HG03280 (cell line): ENCODE measurements at regions not wholly inside any gene's neighbourhood (a gene's known extent, or its start where the extent isn't known, plus 50 kb on each side); places are given as distances from the start of the nearest gene placed in this dataset.
"Not testable (repeated sequence)": the region's sequence is repeated elsewhere in the genome, so short reads cannot be mapped to it uniquely, and the experiment has no call there.

ENCODE experiments used
- ATAC-seq: cut with Tn5 transposase; IDR thresholded peaks from one replicate; pipeline ENCODE4 v1.9.1; 2021; ENCODE audit warnings: mild to moderate bottlenecking, moderate library complexity; ENCODE audit not compliant: unreplicated experiment

DNA sequence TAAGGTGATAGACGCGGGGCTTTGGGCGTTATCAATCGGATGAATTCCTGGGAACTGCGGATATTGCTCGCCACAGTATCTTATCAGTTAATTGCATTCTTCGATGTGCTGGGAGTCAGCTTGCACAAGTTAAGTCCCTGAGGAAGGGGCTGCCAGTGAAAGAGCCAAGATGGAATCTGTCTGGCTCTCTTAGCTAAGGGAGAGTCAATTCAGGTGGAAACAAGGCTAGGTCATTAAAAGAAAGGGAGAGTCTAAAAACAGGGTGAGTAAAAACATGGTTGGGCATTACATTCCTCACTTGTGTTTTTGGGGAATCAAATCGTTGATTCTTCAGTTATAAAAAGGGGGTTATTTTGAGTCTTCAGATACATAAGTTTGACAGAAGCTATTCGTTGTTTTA is 196.2 kb downstream of the OTOP1 start:
- ATAC-seq: not testable (repeated sequence)

GRCh38 chr4:4031446-4032135 is 195.1 kb downstream of the OTOP1 start:
- ATAC-seq: not testable (repeated sequence)

- ATAC-seq: not testable (repeated sequence)
Observed at GRCh38 chr4:4032364-4032763, 194.4 kb downstream of the OTOP1 start.

DNA sequence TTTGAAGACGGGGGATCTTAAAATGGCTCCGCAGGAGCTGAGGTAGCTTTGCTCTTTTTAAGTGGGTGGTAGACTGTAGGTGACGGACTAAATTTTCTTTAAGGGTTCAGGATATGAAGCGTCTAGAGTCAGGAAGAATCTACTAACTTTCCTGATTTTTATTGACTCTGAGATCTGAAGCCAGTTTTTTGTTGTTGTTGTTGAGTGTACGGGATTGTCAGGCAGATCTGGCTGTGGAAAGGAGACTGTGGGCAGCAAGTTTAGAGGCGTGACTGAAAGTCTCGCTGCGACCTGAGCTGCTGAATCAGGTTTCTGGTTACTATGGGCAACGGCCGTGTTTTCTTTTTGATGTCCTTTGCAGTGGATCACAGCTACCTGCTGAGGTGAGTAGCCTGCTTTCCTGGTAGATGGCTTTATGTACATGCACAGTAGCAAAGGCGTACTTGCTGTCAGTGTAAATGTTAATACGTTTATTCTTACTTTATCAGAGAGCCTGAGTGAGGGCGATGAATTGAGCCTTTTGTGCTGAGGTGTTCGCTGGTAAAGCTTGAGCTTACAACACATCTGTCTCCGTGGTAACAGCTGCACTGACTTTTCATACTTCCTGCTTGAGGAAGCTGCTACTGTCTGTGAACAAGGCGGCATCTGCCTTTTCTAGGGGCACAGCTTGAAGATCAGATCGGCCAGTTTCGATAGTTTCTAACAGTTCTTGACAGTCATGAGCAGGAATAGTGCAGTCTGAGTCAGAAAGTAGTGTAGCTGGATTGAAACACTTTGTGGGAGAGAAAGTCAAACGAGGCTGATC is 193.7 kb downstream of the OTOP1 start:
- not testable (repeated sequence) for ATAC-seq

DNA sequence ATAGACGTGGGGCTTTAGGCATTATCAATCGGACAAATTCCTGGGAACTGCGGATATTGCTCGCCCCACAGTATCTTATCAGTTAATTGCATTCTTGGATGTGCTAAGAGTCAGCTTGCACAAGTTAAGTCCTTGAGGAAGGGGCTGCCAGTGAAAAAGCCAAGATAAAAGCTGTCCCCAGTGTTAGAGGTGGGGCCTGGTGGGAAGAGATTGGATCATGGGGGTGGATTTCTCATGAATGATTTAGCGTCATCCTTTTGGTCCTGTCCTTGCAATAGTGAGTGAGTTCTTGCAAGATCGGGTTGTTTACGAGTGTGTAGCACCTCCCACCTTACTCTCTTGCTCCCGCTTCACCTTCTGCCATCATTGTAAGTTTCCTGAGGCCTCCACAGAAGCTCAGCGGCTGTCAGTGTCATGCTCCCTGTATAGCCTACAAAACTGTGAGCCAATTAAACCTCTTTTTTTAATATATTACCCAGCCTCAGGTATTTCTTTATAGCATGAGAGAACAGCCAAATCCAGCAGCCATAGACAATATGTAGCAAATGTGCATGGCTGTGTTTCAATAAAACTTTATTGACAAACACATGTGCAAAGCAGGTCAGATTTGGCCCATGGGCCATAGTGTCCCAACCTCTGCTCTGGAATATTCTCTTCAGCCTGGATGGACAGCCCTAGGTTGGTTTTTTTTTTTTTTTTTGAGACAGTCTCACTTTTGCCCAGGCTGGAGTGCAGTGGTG is 189.2 kb downstream of the OTOP1 start:
- ATAC-seq: not testable (repeated sequence)

- ATAC-seq: not testable (repeated sequence)
Observed at GRCh38 chr4:4045823-4046222, 180.9 kb downstream of the OTOP1 start.

- ATAC-seq: not testable (repeated sequence)
Observed at GRCh38 chr4:4046686-4047085, 180.0 kb downstream of the OTOP1 start.

DNA sequence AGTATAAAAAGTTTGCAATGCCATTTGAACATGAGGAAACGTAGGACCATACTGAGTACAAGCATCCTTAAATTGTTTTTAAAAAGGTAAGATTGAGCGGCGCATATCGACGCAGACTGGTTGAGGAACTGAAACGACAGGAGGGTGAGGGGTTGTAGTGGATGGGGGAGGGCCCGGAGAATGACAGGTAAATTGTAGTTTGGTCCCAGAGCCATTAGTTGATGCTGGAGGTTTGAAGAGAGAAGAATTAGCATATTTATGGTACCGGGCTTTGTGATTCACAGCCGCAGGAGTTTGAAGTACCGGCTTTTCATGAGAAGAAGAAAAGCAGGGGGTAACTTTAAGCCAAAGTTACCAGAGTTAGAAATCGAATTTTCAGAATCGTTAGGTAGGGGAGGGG is 179.5 kb downstream of the OTOP1 start:
- not testable (repeated sequence) for ATAC-seq

GRCh38 chr4:4048227-4048626 is 178.5 kb downstream of the OTOP1 start:
- not testable (repeated sequence) for ATAC-seq

DNA sequence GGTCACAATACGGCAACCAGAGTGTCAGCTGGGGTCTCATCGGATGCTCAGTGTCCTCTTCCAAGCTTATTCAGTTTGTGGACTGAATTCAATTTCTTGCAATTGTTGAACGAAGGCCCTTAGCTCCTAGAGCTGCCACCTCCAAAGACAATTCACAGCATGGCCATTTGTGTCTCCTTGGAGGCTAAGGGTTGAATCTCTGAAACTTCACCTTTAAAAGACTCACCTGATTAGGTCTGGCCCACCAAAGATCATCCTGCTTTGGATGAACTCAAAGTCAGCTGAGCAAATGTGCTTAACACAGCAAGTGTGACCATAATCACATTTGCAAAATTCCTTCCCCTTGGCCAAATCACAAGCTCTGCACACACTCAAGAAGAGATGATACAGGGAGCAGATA is 175.9 kb downstream of the OTOP1 start:
- ATAC-seq: not testable (repeated sequence)

- not testable (repeated sequence) for ATAC-seq
Observed at GRCh38 chr4:4052933-4053332, 173.8 kb downstream of the OTOP1 start.

GRCh38 chr4:4057226-4057625 is 169.5 kb downstream of the OTOP1 start:
- ATAC-seq: not testable (repeated sequence)

GRCh38 chr4:4084171-4084570 is 142.6 kb downstream of the OTOP1 start:
- not testable (repeated sequence) for ATAC-seq

DNA sequence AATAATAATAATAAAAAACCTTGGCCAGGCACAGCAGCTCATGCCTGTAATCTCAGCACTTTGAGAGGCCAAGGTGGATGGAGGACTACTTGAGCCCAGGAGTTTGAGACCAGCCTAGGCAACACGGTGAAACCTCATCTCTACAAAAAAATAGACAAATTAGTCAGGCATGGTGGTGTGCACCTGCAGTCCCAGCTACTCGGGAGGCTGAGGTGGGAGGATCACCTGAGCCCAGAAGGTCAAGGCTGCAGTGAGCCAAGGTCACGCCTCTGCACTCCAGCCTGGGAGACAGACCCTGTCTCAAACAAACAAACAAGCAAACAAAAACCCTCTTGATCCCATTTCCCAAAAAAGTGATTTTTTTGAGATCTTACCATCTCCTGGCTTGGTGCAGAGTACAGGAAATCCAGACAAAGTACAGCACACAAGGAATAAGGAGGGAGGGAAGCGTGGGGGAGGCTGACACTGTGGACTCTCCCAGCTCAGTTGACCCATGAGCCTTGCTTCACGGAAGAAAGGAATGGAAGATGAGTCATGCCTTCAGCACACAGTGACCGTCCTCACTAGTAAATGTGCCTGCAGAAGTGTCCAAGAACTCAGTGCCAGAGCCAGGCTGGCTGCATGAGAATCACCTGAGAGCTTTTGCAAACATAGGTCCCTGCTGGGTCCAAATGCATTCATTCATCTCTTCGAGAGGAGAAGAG is 136.9 kb downstream of the OTOP1 start:
- not testable (repeated sequence) for ATAC-seq

DNA sequence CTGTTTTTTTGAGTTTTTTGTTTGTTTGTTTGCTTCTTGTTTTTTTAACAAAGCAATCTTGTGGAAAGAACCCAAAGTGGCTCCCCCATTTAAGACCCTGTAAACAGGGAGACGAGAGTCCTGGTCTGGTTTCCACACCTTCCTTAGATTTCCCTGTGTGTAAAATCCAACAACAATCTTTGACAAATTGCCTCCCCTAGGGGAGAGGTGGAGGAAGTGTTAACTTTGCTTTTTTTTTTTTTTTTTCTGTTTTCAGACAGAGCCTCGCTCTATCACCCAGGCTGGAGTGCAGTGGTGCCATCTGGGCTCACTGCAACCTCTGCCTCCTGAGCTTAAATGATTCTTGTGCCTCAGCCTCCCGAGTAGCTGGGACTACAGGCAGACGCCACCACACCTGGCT is 136.0 kb downstream of the OTOP1 start:
- ATAC-seq: not testable (repeated sequence)

DNA sequence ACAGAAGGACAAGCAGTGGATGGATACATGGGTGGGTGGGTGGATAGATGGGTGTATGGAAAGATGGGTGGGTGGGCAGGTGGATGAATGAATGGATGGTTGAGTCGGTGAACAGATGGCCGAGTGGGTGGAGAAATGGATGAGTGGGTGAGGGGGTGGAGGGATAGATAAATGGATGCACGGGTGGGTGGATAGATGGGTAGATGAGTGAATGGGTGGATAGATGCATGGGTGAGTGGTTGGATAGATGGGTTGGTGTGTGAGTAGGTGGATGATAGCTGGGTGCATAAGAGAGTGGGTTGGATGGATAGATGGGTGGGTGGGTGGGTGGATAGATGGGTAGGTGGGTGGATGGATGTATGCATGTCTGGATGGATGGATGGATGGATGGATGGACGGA is 134.6 kb downstream of the OTOP1 start:
- ATAC-seq: not testable (repeated sequence)

- not testable (repeated sequence) for ATAC-seq
Observed at GRCh38 chr4:4099610-4100009, 127.1 kb downstream of the OTOP1 start.

DNA sequence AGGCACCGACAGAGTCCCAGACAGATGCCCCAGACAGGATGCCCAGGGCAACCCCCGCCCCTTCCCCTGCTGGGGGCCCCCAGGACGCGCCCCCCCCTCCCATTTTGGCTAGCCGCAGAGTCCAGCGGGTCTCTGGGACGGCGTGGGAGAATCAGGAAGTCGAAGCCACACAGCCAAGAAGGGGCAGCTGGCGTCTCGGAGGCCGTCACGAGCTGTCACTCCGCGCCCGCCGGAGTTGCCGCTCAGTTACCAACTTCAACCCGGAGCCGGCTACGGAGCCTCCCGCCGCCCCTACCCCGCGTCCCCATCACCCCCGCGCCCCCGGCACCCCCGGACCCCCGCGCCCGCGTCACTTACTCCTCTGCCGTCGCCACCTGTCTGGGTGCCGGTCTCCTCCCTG is 119.8 kb downstream of the OTOP1 start:
- ATAC-seq: not testable (repeated sequence)

DNA sequence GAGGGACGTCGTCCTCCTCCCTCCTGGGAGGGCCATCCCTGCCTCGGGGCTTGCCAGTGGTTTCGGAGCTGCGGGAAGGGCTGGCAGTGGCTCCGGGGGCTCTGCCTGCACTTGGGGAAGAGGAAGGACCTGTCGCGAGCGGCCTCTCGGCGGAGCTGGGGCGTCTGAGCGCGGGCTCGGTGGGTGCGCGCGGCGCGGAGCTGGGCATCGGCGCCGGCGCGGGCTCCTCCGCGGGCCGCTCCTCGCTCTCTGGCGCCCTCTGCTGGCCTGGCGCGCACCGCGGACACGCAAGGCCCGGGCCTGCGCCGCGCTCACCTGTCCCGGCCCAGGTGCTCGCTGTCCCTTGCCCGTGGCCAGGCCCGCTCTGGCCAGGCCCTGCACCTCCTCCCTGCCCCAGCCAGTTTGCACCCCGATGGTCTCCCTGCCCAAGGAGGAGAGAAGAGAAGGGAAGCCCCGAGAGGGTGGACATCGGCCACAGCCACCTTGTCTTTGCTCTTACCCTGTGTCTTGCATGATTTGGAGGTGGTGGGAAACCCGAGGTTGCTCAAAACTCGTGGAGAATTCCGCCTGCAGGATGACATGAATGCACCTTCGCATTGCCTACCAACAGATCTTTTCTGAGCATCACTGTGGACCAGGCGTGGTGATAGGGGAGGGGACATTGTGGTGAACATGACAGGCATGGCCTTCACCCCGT is 119.2 kb downstream of the OTOP1 start:
- ATAC-seq: not testable (repeated sequence)

DNA sequence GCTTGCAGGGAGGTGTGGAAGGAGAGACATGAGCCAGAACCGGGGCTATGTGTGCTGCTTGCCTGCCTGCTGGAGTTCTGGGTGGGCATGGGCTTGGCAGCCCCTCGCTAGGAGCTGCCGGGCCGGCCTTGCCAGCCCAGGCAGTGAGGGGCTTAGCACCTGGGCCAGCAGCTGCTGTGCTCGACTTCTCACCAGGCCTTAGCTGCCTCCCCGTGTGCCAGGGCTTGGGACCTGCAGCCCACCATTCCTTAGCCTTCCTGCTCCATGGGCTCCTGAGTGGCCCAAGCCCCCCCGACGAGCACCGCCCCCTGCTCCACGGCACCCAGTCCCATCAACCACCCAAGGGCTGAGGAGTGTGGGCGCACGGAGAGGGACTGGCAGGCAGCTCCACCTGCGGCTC is 111.3 kb downstream of the OTOP1 start:
- not testable (repeated sequence) for ATAC-seq
